Pancreas (tissue), 10 donors: ENCODE measurements at regions not wholly inside any gene's neighbourhood (a gene's known extent, or its start where the extent isn't known, plus 50 kb on each side); places are given as distances from the start of the nearest gene placed in this dataset.

Source experiments
- ATAC-seq, 4 donors: fragments of 200-7000 bp; cut with Tn5 transposase; one replicate each; pipeline versions ENCODE4 v1.8.0 to v1.9.1; 2020; ENCODE audit warnings: mild to moderate bottlenecking in 4 of 4, moderate library complexity in 4 of 4
- DNase-seq, 6 donors: peaks; one replicate each; pipeline ENCODE4 v3.0.0-alpha.2; 2020
- FAIRE-seq: peaks from 2 replicates; lab custom pipeline; 2012; peaks lifted over from hg19 to GRCh38; lab: Jason Lieb, UNC
- H3K27ac ChIP-seq, 4 donors: fragments of 200-600 bp; sonication (generic); 1 replicate in 3 of 4; 2 replicates in 1 of 4; pipeline versions ENCODE4 v1.5.0 to v1.8.0; 2020
- H3K27me3 ChIP-seq, 4 donors: fragments of 200-600 bp; one replicate each; pipeline ENCODE4 v1.8.0; 2021
- H3K36me3 ChIP-seq, 3 donors: fragments of 200-600 bp; sonication (generic) in 1 of 3; one replicate each; pipeline versions ENCODE4 v1.5.0 to v1.8.0; 2020 to 2021
- H3K4me1 ChIP-seq, 3 donors: fragments of 200-600 bp; one replicate each; pipeline ENCODE4 v1.8.0; 2021
- H3K4me3 ChIP-seq, 4 donors: fragments of 200-600 bp; sonication (generic) in 2 of 4; one replicate each; pipeline versions ENCODE4 v1.5.0 to v1.8.0; 2020 to 2021
- H3K9me3 ChIP-seq, 4 donors: fragments of 200-600 bp; one replicate each; pipeline ENCODE4 v1.8.0; 2021
- WGBS, 2 donors: extraction: QIAGEN DNeasy Blood & Tissue Kit; methylation state at CpG; one replicate each; pipeline ENCODE4 v1.1.7; 2013; 5-methylcytosine and 5-hydroxymethylcytosine counted together
- intact Hi-C, 3 donors: fragments of 100-400 bp; cut with DNase I; formaldehyde crosslinking; loops; one replicate each; pipeline versions ENCODE4 v1.11.1 to v1.14.2; 2022
- TF ChIP-seq, protein P1 (sequence below), 4 donors: fragments of 200-600 bp; sonication (generic) in 3 of 4; IDR thresholded peaks; one replicate each; pipeline versions ENCODE4 v1.5.0 to v1.8.0; 2021; ENCODE audit warnings: antibody characterized with exemption in 4 of 4
- donor health status: healthy with polysubstance abuse.
- donor health status: DM: no; HTN: no; CAD: no; lungs with moderate emphysema.
- donor health status: DM: no; HTN: no; CAD: no.
- donor health status: control.
- donor health status: control.
- donor health status: Bipolar disorder and iron deficiency.
- donor health status: DM: yes; HTN: yes; CAD: no.
- donor health status: DM: no; HTN: no; CAD: no.
- donor health status: DM: no; HTN: no; CAD: no.
- donor health status: DM: yes; HTN: yes; CAD: no.

DNA sequence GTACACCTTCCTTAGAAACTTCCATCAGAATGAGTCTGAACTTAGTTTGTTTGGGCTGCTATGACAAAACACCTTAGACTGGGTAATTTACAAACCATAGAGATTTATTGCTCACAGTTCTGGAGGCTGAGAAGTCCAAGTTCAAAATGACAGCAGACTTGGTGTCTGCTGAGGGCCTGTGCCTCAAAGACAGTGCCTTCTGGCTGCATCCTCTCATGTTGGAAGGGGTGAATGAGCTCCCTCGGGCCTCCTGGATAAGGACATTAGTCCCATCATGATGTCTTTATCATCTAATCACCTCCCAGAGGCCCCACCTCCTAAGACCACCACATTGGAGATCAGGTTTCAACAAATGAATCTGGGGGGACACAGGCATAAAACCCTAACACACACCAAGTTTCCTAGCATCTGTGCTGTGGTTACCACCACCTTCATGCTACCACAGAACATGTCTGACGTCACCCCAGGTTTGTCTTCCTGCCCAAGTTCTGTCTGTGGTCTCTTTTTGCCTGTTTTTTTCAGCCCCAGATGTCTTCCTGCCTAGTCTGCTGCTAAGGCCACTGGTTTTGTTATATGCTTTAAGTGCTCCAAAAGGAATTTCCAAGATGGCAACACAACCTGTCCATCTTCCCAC, 150.9 kb upstream of the COBL start:
- TF ChIP-seq, protein P1, sequence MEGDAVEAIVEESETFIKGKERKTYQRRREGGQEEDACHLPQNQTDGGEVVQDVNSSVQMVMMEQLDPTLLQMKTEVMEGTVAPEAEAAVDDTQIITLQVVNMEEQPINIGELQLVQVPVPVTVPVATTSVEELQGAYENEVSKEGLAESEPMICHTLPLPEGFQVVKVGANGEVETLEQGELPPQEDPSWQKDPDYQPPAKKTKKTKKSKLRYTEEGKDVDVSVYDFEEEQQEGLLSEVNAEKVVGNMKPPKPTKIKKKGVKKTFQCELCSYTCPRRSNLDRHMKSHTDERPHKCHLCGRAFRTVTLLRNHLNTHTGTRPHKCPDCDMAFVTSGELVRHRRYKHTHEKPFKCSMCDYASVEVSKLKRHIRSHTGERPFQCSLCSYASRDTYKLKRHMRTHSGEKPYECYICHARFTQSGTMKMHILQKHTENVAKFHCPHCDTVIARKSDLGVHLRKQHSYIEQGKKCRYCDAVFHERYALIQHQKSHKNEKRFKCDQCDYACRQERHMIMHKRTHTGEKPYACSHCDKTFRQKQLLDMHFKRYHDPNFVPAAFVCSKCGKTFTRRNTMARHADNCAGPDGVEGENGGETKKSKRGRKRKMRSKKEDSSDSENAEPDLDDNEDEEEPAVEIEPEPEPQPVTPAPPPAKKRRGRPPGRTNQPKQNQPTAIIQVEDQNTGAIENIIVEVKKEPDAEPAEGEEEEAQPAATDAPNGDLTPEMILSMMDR (IDR thresholded peaks at IDR 0.05): no peak
- WGBS, 2 donors: 35 to 53% methylated on average over 2 of the region's 2 CpGs
- Histone ChIP-seq H3K4me1 (no peaks in the 10 kb centered on the region), H3K36me3 (no peaks in the 10 kb centered on the region), H3K9me3 (no peaks in the 10 kb centered on the region), H3K27me3 (peaks cover 0 to 3% (median 0%) of the 10 kb centered on the region in 4 donors), H3K4me3 (no peak overlapping the region), H3K27ac (no peak overlapping the region)
- intact Hi-C loops: no loop called here
- DNase-seq (no peak), ATAC-seq (no peak), FAIRE-seq (no peak)

DNA sequence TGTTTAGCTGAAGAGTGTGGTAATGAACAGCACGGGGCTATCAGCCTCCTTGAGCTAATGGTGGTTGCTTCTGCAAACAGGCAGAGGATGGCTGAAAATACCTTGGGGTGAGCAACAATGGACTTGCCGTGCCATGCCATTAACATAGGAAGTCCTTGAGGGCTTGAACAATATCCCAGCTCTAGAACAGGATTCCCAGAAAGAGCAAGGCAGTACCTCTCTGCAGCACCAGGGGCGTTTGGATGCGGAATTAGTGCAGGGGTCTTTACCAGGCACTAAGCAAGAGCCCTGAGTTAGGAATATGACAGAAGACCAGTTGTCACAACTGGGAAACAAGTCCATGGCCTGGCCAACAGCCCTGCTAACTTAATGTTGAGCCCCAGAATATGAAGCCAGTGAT, 143.2 kb upstream of the COBL start:
- TF ChIP-seq, protein P1 (IDR thresholded peaks at IDR 0.05): no peak
- no peak for FAIRE-seq

DNA sequence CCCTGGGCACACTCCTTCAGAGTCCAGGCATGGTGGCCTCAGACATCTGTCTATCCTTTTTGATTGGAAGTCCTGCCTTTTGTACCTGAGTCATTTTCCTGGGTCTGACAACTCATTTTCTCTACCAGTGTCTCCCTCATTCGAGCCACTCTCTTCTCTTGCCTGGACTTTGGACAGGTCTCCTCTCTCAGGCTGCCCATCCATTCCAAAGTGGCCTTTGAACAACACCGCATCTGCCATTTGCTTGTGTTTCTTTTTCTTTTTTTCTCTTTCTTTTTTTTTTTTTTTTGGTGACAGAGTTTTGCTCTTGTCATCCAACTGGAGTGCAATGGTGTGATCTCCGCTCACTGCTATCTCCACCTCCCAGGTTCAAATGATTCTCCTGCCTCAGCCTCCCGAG, 142.1 kb upstream of the COBL start:
- 72 to 78% methylated on average over 4 of the region's 4 CpGs for WGBS, 2 donors
- intact Hi-C loops: no loop called here
- Histone ChIP-seq H3K4me1 (no peaks in the 10 kb centered on the region), H3K36me3 (no peaks in the 10 kb centered on the region), H3K27me3 (no peaks in the 10 kb centered on the region), H3K27ac (no peak overlapping the region), H3K4me3 (no peak overlapping the region), H3K9me3 (no peaks in the 10 kb centered on the region)
- FAIRE-seq (no peak), DNase-seq (no peak), ATAC-seq (no peak)
- TF ChIP-seq, protein P1 (IDR thresholded peaks at IDR 0.05): no peak

More for the DNA sequence above, 143.2 kb upstream of the COBL start:
- 51 to 55% methylated on average over 4 of the region's 4 CpGs for WGBS, 2 donors
- ATAC-seq (no peak), DNase-seq (no peak)
- no peak overlapping the region for H3K4me3 ChIP-seq
- intact Hi-C loops: no loop called here
- no peaks in the 10 kb centered on the region for H3K4me1 ChIP-seq
- no peaks in the 10 kb centered on the region for H3K27me3 ChIP-seq
- H3K27ac ChIP-seq: no peak overlapping the region
- no peaks in the 10 kb centered on the region for H3K36me3 ChIP-seq
- H3K9me3 ChIP-seq: no peaks in the 10 kb centered on the region

GRCh38 chr7:51457079-51457478, 140.5 kb upstream of the COBL start:
- intact Hi-C loops: no loop called here
- DNase-seq (no peak), FAIRE-seq (no peak), ATAC-seq (no peak)
- 59 to 76% methylated on average over 5 of the region's 5 CpGs for WGBS, 2 donors
- H3K36me3 ChIP-seq: no peaks in the 10 kb centered on the region
- no peaks in the 10 kb centered on the region for H3K27me3 ChIP-seq
- TF ChIP-seq, protein P1 (IDR thresholded peaks at IDR 0.05): no peak
- H3K4me1 ChIP-seq: no peaks in the 10 kb centered on the region
- H3K9me3 ChIP-seq: no peaks in the 10 kb centered on the region
- no peak overlapping the region for H3K4me3 ChIP-seq
- H3K27ac ChIP-seq: no peak overlapping the region

DNA sequence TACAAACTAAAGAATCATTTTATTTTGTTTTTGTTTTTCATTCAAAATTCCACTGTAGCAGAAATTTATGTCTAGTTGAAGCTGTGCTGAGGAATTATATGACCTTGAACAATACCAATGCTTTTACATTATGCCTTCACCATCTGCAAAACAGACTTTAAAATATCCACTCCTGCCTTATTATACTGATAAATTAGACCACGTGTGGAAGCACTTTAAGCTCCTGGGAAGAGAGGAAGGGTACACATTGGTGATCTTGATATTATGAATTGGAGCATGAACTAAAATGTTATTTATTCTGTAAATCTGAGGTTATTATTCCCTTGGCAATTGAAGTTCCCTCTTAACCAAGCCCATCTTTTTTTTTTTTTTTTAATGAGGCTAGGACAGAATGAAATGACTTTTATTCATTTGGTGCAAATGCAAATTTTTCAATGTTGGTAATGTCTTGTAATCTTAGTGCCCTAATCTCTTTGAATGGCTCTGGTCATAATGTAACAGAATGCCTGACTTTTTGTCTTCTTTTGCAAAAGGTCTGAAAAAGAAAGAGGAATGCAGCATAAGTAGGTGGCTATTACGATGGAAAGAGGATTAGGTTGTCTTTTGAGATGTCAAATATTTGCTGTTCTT, 139.9 kb upstream of the COBL start:
- FAIRE-seq (no peak), ATAC-seq (no peak), DNase-seq (no peak)
- Histone ChIP-seq H3K36me3 (no peaks in the 10 kb centered on the region), H3K9me3 (no peaks in the 10 kb centered on the region), H3K27me3 (no peaks in the 10 kb centered on the region), H3K4me3 (no peak overlapping the region), H3K4me1 (no peaks in the 10 kb centered on the region), H3K27ac (no peak overlapping the region)
- 16 to 29% methylated on average over 2 of the region's 2 CpGs for WGBS, 2 donors
- TF ChIP-seq, protein P1 (IDR thresholded peaks at IDR 0.05): no peak
- intact Hi-C loops: no loop called here
